NCI-H446 (cell line): ENCODE measurements at regions not wholly inside any gene's neighbourhood (a gene's known extent, or its start where the extent isn't known, plus 50 kb on each side); places are given as distances from the start of the nearest gene placed in this dataset.
A peak's percentile ranks its signal among the peaks of the same experiment; 100 is the strongest.

Experiments
- DNase-seq, 2 experiments: peaks; one replicate each; lab custom pipeline; 2025; lab: John Stamatoyannopoulos, UW

DNA sequence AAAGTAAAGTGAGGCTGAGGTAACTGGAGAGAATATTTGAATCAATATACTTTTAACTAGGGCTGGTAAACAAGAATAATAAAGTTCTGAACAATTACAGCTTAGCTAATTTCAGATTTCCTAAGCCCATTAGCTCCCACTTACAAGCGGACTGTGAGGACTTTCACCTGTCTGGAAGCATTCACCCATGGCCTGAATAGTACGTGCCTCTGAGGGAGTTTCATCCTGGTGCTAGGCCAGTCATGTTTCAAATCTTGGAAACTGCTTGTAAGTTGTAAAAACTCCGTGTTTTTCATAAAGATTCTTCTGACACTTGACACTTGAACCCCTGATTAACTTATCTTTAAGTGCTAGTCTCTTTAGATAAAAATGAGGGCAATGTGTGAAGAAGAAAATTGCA lies 975.2 kb upstream of the GHITM start:
- DNase-seq, result no peak

DNA sequence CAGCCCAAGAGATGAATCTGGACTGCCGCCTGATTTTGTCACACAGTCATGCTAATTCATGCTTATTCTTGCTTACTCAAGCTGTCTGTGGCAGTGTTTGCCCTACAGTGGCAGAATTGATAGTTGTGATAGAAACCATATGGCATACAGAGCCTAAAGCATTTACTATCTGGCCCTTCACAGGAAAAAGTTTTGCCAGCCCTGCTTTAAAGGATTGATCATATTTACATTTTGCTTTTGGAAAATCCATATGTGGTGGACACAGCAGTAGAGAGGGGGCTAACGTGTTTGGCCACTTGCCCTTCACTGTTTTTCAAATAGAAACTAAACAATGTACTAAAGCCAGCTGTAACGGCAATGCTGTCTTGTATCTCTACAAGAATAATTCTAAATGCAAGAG lies 974.0 kb upstream of the GHITM start:
- peak; percentile 22 to 49 for DNase-seq

DNA sequence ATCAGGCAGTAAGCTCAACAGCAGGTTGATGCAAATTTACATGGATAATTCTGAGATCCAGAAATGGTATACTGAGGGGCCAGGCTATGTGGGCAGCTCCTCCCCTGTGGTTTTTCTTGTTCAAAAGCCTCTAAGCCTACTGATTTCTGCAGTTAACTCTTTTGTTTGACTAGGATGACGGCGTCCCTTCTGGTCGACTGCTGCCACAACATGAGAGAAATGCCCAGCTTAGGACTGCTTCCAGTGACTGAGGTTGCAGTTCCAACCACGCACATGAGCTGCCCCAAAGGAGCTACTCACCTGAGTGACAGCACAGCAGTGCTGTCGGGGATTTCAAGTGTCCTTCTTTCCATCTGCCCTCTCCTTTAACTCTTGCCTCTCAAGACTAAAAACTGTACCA lies 973.0 kb upstream of the GHITM start:
- DNase-seq, result peak in 1 of 2 experiments; percentile 22

GRCh38 chr10:83167081-83167480 lies 972.2 kb upstream of the GHITM start:
- no peak for DNase-seq

DNA sequence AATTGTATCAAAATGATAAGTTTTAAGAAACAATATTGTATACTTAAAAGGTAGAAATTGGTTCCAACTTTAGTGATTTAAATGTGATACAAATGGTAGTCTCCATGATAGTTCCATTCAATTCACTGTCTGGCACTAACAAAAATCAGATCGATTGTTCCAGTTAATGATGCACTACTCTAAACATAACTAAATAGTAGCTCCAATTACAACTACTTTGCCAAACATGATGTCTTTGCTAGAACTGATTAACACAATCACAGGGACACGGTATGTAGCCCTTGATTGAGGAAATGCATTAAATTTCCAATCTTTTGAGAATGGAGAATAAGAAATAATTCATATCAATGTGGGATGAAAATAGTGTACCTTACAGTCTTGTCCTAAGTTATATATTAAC lies 962.4 kb upstream of the GHITM start:
- DNase-seq, result no peak

DNA sequence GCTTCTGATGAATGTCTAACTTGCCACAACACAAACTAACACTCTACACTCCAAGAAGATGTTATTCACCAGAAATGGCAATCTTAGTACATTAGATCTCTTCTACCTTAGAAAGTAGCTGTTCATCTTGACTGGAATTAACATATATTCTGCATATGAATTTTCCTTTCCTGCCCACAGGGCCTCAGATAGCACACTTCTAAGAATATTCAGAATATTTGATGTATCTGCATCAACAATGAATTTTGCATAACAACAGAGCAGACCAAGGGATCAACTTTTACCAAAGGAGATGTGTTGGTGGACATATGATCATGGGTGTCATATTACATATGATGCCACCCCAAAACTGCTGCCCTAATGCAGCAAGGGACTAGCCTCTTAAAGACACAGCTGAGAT lies 960.8 kb upstream of the GHITM start:
- no peak for DNase-seq

- no peak for DNase-seq
Observed at GRCh38 chr10:83179371-83179770, 959.9 kb upstream of the GHITM start.

GRCh38 chr10:83182076-83182475 lies 957.2 kb upstream of the GHITM start:
- DNase-seq, result no peak

DNA sequence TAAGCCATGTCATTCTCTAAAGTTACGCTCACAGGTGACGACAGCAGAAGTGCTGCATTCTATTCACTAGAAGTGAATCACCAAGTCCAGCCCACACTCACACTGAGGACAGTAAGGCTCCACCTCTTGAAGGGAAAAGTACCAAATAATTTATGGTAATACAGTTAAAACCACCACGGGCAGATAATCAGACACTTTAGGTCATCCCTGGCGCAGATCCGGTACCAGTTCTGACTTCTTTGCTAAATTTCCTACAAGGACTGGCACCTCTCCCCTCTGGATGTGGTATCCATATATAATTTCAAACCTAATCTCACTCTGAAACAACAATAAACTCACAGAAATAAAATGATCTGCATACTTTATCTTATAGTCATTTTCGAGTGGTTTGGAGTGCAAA lies 954.7 kb upstream of the GHITM start:
- no peak for DNase-seq

DNA sequence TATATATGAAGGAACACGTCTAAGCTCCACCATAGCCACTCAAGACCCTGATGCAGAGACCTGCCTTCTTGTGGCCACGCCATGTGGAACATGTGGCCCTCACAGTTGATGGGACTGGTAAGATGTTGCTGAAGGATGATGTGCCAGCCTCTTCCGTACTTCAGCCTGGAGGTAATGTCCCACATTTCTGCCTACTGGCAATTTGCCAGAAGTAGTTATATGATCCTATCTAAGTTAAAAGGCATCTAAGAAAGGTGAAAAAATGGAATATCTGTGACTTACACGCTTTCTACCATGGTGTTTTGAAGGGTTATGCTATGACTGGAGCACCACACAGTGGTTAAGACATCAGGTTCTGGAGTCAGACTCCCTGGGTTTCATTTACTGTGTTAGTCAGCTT lies 948.7 kb upstream of the GHITM start:
- no peak for DNase-seq

DNA sequence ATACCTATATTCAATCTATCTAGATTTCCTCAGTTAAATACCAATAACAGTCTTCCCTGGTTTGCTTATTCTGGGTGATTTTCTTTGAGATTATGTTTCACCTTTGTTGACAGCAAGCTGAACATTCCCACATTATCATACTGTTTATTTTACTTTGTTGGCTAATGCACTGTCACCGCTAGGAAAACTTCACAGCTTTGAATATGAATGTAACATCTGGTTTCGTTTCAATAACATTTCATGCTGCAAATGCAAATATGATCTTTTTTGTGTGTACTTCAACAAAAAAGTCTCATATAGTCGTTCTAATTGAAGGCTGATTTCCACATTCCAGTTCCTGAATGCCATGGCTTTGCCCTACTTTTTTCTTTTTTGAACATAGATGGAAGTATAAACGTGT lies 946.3 kb upstream of the GHITM start:
- no peak for DNase-seq

DNA sequence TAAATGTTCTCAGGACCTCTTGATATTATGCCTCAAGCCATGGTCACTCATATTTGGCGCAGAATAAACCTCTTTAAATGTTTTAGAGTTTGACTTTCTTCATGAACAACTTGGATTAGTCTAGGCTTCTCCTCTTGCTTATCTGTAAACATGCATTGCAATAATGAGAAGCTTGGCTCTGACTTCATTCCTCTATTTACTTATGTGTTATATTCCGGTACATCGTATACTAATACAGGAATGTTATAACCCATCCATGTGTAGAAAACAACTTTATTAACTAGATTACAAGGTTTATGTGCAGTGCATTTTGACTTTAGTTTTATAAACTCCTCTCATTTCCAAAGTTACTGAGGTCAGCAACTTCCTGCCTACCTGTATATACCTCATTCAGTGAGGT lies 944.3 kb upstream of the GHITM start:
- no peak for DNase-seq

- no peak for DNase-seq
Observed at GRCh38 chr10:83199374-83199773, 939.9 kb upstream of the GHITM start.

- no peak for DNase-seq
Observed at GRCh38 chr10:83205861-83206260, 933.4 kb upstream of the GHITM start.

DNA sequence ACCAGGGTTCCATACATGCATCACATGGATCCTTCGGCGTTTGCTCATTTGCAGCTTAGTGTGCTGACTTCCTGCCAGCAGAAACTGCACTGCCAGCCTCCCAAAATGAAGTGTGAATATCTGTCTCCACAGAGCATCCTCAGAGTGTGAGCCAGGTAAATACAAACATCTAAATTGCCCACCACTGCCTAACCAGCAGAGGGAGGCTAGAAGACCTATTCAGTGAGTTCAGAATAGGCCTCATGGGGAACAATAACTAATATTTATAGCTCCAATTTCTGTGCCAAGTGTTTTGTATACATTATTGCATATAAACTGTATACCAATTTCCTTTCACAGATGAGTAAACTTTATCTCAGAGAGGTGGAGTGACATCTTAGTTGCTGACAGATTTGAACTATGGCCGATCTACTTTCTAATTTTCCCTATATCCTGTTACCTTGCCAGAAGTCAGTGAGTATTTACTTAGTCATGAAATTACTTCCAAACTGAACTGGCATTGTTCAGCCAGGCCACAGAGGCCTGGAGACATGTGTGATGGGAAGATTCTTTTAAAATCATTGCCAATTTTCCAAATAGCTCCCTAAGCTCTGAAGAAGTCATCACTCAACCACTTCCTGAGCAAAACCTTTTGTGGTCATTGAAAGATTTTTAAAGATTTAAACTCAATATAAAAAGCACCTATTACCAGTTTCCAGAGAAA lies 926.5 kb upstream of the GHITM start:
- peak in 1 of 2 experiments; percentile 24 for DNase-seq

DNA sequence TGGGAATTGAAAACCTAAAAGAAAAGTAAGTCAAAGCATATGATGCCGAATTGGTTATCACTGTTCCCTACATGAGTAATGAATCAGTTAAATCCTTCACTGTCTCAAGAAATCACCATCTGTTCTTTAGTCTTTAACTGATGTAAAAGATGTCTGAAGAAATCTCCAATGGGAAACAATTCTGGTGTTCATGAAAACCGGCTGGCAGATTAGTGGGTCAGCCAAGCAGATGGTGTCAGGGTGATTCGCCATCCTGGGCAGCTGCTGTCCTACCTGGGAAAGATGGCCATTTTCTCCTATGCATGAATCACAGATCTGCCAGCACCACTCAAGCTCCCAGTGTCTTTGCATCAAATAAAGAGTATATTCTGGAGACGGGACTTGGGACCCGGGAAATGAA lies 925.2 kb upstream of the GHITM start:
- peak in 1 of 2 experiments; percentile 54 for DNase-seq

DNA sequence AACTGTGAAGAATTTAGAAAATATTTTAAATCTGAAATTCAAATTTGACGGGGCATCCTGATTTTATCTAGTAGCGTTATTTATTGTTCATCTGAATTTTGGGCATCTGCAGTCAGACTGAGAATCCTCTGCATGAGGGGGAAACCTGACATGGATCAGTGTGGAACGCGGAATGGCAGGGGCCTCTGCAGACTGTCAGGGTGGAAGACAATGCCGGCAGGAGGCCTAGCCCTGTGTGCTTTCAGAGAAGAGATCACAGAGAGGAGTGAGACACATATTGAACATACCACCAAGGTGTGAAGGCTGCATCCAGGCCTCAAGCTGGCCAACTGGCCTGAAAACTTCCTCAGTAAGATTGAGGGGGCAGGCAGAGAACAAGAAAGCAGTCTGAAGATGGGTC lies 921.1 kb upstream of the GHITM start:
- no peak for DNase-seq

- no peak for DNase-seq
Observed at GRCh38 chr10:83222300-83222699, 917.0 kb upstream of the GHITM start.

DNA sequence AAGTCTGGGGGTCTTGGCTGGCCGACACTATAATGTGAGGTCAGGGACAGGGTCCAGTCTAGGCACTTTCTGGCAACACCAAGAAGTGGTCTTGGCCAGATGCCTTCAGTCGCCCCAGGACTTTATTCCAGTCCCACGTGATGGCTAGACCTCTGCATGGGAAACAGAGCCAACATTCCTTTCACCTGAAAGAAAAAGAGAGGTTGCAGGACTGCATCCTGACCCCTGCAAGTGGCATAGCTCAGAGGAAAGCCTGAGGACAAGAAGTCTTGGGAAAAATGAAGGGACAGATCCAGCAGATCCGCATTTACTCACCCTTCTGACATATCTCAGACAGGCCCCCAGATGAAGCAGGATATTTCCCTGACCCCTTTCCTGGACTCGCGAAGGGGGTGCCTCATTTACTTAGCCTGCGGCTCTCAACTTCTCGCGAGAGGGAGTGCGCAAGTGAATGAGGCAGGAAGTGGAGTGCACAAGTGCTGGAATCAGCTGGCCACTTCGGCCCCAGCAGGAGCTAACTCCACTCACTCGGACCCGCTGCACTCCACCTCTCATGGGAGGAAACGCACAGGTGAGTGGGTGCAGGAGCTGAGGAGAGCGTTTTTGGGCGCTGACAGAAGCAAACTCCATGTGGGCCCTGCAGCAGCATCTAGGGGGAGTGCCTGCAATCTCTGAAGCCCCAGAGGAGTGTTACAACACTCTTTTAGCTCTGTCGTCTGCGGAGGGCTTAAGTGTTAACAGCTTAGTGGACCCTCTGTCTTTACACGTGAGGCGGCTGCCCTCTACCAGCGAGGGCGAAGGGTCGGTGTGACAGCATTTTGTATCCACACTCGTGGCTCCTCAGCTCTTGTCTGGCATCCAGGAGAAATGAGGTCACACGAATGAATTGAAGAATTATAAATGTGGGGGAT lies 916.2 kb upstream of the GHITM start:
- DNase-seq, result no peak

DNA sequence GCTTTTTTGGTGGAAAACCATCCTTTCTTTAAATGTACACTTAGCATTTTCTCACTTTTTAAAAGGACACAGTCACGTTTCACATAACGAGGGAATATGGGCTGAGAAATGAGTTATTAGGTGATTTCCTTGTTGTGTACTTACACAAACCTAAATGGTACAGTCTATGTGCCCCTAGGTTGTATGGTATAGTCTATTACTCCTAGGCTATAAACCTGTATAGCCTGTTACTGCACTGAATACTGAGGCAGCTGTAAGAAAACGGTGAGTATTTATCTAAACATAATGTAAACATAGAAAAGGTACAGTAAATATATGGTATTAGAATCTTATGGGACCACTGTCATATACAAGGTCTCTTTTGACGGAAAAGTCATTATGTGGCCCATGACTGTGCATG lies 913.5 kb upstream of the GHITM start:
- DNase-seq, result no peak

DNA sequence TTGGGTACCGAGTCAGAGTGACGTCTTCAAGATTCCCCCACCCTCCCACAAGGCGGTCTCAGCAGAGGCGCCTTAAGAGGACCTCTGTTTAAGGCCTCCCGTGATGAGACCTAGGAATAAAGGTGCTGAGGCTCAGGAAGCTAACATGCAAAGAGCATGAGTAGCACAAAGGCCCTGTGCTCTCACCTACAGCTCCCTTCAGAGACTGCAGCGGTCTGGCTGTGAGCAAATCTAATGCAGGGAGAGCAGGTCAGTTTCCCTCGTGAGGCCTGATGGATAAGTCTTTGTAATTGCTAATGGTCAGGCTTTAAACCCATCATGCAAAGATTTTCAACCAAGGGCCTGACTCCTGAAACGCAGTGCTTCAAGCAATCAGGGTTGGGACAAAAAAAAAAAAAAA lies 909.3 kb upstream of the GHITM start:
- no peak for DNase-seq

- no peak for DNase-seq
Observed at GRCh38 chr10:83233691-83234090, 905.6 kb upstream of the GHITM start.

DNA sequence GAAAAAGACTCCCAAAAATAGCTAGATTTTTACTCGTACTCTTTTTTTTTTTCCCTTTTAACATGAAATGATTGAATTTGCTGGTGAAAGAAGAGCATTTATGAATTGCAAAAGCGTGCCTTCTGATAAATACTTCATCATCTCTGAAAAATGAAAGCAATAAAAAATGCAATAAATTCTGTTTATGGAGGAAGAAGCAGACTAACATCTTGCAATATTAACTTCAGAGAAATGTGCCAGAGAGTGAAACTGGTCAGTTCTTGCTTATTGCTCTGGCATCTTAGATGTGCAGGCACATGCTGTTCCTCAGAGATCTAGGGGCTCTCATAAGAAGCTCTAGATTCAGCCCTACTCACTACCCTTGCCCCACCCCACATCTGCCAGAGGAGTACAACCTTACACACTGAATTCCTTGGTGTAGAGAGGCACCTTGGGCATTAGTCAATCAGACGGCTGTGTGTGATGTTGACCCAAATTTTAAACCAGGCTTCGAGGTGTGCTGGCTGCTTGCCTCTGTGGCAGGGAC lies 891.1 kb upstream of the GHITM start:
- no peak for DNase-seq
